OCI-LY1 (cell line): ENCODE measurements at regions not wholly inside any gene's neighbourhood (a gene's known extent, or its start where the extent isn't known, plus 50 kb on each side); places are given as distances from the start of the nearest gene placed in this dataset.

Source experiments
- H2AFZ ChIP-seq: fragments of 200-600 bp; sonication (generic), shearing (Covaris generic); 2 replicates; pipeline ENCODE4 v1.6.0; 2014; ENCODE audit warnings: antibody characterized with exemption, mild to moderate bottlenecking, low read length
- H3F3A ChIP-seq: fragments of 200-600 bp; sonication (generic), shearing (Covaris generic); 2 replicates; pipeline ENCODE4 v1.6.0; 2014; ENCODE audit warnings: mild to moderate bottlenecking, antibody characterized with exemption, low read length, moderate library complexity; ENCODE audit not compliant: insufficient read depth
- H3K27ac ChIP-seq: fragments of 200-600 bp; sonication (generic); 2 replicates; pipeline ENCODE4 v1.5.1; 2014; ENCODE audit warnings: low read length, mixed run types, mild to moderate bottlenecking, low read depth; ENCODE audit not compliant: poor library complexity, severe bottlenecking
- H3K27me3 ChIP-seq: fragments of 200-600 bp; sonication (generic); 2 replicates; pipeline ENCODE4 v1.6.0; 2014; ENCODE audit warnings: antibody characterized with exemption, mild to moderate bottlenecking, low read length, moderate library complexity; ENCODE audit not compliant: insufficient read depth
- H3K36me3 ChIP-seq: fragments of 200-600 bp; sonication (generic); 2 replicates; pipeline ENCODE4 v1.6.1; 2014; ENCODE audit warnings: mild to moderate bottlenecking, antibody characterized with exemption, low read length, moderate library complexity, mixed read lengths; ENCODE audit not compliant: insufficient read depth
- H3K4me1 ChIP-seq: fragments of 200-600 bp; sonication (generic); 2 replicates; pipeline ENCODE4 v1.5.1; 2014; ENCODE audit warnings: mild to moderate bottlenecking, low read length, moderate library complexity; ENCODE audit not compliant: insufficient read depth, severe bottlenecking
- H3K4me2 ChIP-seq: fragments of 200-600 bp; sonication (generic), shearing (Covaris generic); 2 replicates; pipeline ENCODE4 v1.6.1; 2014; ENCODE audit warnings: low read length
- H3K4me3 ChIP-seq: fragments of 200-600 bp; sonication (generic); 2 replicates; pipeline ENCODE4 v1.5.1; 2014; ENCODE audit warnings: low read length, low read depth, mild to moderate bottlenecking, mixed read lengths; ENCODE audit not compliant: poor library complexity, severe bottlenecking
- H3K79me2 ChIP-seq: fragments of 200-600 bp; shearing (Covaris generic); 2 replicates; pipeline ENCODE4 v1.6.1; 2016; ENCODE audit warnings: mixed run types, low read length, mixed read lengths; ENCODE audit not compliant: insufficient read depth
- H3K9ac ChIP-seq: fragments of 200-600 bp; sonication (generic), shearing (Covaris generic); 2 replicates; pipeline ENCODE4 v1.6.1; 2014; ENCODE audit warnings: mild to moderate bottlenecking, low read length, mixed read lengths
- H3K9me2 ChIP-seq: fragments of 200-600 bp; sonication (generic), shearing (Covaris generic); 2 replicates; pipeline ENCODE4 v1.6.1; 2014; ENCODE audit warnings: low read depth, mild to moderate bottlenecking, low read length, mixed read lengths
- H3K9me3 ChIP-seq: fragments of 200-600 bp; shearing (Covaris generic); 2 replicates; pipeline ENCODE4 v1.6.1; 2014; ENCODE audit warnings: low read length, mixed read lengths
- H4K20me1 ChIP-seq: fragments of 200-600 bp; sonication (generic), shearing (Covaris generic); 2 replicates; pipeline ENCODE4 v1.6.0; 2016; ENCODE audit warnings: mild to moderate bottlenecking, low read length; ENCODE audit not compliant: insufficient read depth
- EZH2 ChIP-seq: fragments of 200-600 bp; sonication (generic), shearing (Covaris generic); IDR thresholded peaks from 2 replicates; pipeline ENCODE4 v1.8.0; 2017; ENCODE audit warnings: borderline replicate concordance, mixed run types, mild to moderate bottlenecking, antibody characterized with exemption, low read length, moderate library complexity, mixed read lengths
- TF ChIP-seq, protein P1 (sequence below): fragments of 200-600 bp; sonication (generic), shearing (Covaris generic); IDR thresholded peaks from 2 replicates; pipeline ENCODE4 v1.5.1; 2017; ENCODE audit warnings: mild to moderate bottlenecking, antibody characterized with exemption, low read length, moderate library complexity, mixed read lengths

GRCh38 chr5:29051509-29051908 lies 2013.1 kb upstream of the CDH9 start:
- H3K27me3 ChIP-seq: no peaks in the 10 kb centered on the region
- TF ChIP-seq, protein P1, sequence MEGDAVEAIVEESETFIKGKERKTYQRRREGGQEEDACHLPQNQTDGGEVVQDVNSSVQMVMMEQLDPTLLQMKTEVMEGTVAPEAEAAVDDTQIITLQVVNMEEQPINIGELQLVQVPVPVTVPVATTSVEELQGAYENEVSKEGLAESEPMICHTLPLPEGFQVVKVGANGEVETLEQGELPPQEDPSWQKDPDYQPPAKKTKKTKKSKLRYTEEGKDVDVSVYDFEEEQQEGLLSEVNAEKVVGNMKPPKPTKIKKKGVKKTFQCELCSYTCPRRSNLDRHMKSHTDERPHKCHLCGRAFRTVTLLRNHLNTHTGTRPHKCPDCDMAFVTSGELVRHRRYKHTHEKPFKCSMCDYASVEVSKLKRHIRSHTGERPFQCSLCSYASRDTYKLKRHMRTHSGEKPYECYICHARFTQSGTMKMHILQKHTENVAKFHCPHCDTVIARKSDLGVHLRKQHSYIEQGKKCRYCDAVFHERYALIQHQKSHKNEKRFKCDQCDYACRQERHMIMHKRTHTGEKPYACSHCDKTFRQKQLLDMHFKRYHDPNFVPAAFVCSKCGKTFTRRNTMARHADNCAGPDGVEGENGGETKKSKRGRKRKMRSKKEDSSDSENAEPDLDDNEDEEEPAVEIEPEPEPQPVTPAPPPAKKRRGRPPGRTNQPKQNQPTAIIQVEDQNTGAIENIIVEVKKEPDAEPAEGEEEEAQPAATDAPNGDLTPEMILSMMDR: no peak
- no peak for TF ChIP-seq EZH2

DNA sequence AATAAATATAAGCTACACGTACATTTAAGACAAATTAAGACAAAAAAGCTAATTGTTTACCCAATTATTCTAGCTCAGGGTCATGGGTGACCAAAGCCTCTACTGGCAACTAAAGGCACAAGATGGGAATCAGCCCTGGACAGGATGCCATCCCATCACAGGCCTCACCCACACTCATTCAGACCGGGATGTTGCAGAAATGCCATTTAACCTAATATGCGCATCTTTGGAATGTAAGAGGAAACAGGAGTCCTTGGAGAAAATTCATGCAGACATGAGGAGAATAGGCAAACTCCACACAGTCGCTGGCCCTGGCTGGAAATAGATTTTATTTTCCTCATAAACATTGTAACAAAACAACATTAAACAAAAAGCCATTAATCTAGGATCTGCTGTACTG lies 2003.8 kb upstream of the CDH9 start:
- no peak for TF ChIP-seq EZH2
- TF ChIP-seq, protein P1: no peak
- Histone ChIP-seq H3K27ac (no peak overlapping the region), H3K9ac (no peak overlapping the region), H3K4me3 (no peak overlapping the region), H3K9me2 (no peaks in the 10 kb centered on the region), H3K36me3 (no peaks in the 10 kb centered on the region), H3K9me3 (no peaks in the 10 kb centered on the region), H2AFZ (no peak overlapping the region), H3K79me2 (no peaks in the 10 kb centered on the region), H3K27me3 (no peaks in the 10 kb centered on the region), H3F3A (no peaks in the 10 kb centered on the region), H3K4me1 (no peaks in the 10 kb centered on the region), H3K4me2 (no peak overlapping the region), H4K20me1 (no peaks in the 10 kb centered on the region)

More at GRCh38 chr5:29051509-29051908, 2013.1 kb upstream of the CDH9 start:
- Histone ChIP-seq H3K9ac (no peak overlapping the region), H3K9me2 (no peaks in the 10 kb centered on the region), H3F3A (no peaks in the 10 kb centered on the region), H3K79me2 (no peaks in the 10 kb centered on the region), H4K20me1 (no peaks in the 10 kb centered on the region), H3K4me2 (no peak overlapping the region), H3K4me3 (no peak overlapping the region), H3K4me1 (no peaks in the 10 kb centered on the region), H2AFZ (no peak overlapping the region), H3K36me3 (no peaks in the 10 kb centered on the region), H3K27ac (no peak overlapping the region), H3K9me3 (no peaks in the 10 kb centered on the region)

- H3K9me2 ChIP-seq: no peaks in the 10 kb centered on the region
- H3K4me3 ChIP-seq: no peak overlapping the region
- no peaks in the 10 kb centered on the region for H3K36me3 ChIP-seq
- H3K9ac ChIP-seq: no peak overlapping the region
- no peaks in the 10 kb centered on the region for H3K79me2 ChIP-seq
- no peaks in the 10 kb centered on the region for H3F3A ChIP-seq
- H2AFZ ChIP-seq: no peak overlapping the region
- no peak for TF ChIP-seq EZH2
- TF ChIP-seq, protein P1: no peak
- no peaks in the 10 kb centered on the region for H3K4me1 ChIP-seq
- no peaks in the 10 kb centered on the region for H4K20me1 ChIP-seq
- H3K4me2 ChIP-seq: no peak overlapping the region
- no peaks in the 10 kb centered on the region for H3K27me3 ChIP-seq
- H3K27ac ChIP-seq: no peak overlapping the region
- no peaks in the 10 kb centered on the region for H3K9me3 ChIP-seq
These were observed 2002.0 kb upstream of the CDH9 start for GRCh38 chr5:29040404-29040803.
